Astrocyte of the spinal cord (primary cell): ENCODE measurements at regions not wholly inside any gene's neighbourhood (a gene's known extent, or its start where the extent isn't known, plus 50 kb on each side); places are given as distances from the start of the nearest gene placed in this dataset.

ENCODE experiments used
- DNase-seq: peaks from one replicate; pipeline ENCODE4 v3.0.0; 2011; ENCODE audit warnings: low read depth, low spot score
- H3K4me3 ChIP-seq: 2 replicates; pipeline ENCODE4 v1.5.1; 2011; ENCODE audit warnings: low read depth, mild to moderate bottlenecking, low read length, moderate library complexity
- CTCF ChIP-seq: IDR thresholded peaks from 2 replicates; pipeline ENCODE4 v1.5.1; 2012; ENCODE audit warnings: low read depth, mild to moderate bottlenecking, low read length, inconsistent platforms
- in situ Hi-C: cut with HindIII; loops from 2 replicates; pipeline ENCODE4 v1.10.0; 2017; ENCODE audit warnings: low sequenced_read_pairs

GRCh38 chr12:114263056-114263805, 142.7 kb downstream of the TBX5 start:
- in situ Hi-C loops, result no loop called here
- DNase-seq, result peak; percentile 28
- no peak overlapping the region for H3K4me3 ChIP-seq
- TF ChIP-seq CTCF, result no peak

DNA sequence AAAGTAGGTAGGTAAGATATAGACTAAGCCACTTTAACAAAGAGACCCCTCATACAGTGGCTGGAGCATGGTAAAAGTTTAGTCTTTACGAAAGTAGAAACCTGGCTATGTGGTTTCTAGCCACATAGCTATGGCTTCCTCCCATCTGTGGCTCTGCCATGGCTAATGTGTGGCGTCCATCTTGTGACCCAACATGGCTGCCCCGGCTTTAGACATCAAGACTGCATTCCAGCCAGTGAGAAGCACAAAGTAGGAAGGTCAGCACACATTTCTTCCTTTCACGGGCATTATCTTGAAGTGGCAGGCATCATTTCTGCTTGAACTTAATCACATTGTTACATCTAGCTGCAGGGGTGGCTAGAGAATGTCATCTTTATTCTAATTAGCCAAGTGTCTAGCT, 148.3 kb downstream of the TBX5 start:
- no peak for TF ChIP-seq CTCF
- DNase-seq, result no peak
- no peak overlapping the region for H3K4me3 ChIP-seq
- in situ Hi-C loops, result no loop called here

- no peak for DNase-seq
- no peak for TF ChIP-seq CTCF
- no peak overlapping the region for H3K4me3 ChIP-seq
- in situ Hi-C loops, result no loop called here
Observed at GRCh38 chr12:114254998-114255397, 150.9 kb downstream of the TBX5 start.

- TF ChIP-seq CTCF, result no peak
- DNase-seq, result no peak
- in situ Hi-C loops, result no loop called here
- H3K4me3 ChIP-seq, result no peak overlapping the region
Observed at GRCh38 chr12:114253976-114254778, 151.8 kb downstream of the TBX5 start.

- H3K4me3 ChIP-seq, result no peak overlapping the region
- in situ Hi-C loops, result no loop called here
- DNase-seq, result no peak
- no peak for TF ChIP-seq CTCF
Observed at GRCh38 chr12:114248527-114248926, 157.4 kb downstream of the TBX5 start.

DNA sequence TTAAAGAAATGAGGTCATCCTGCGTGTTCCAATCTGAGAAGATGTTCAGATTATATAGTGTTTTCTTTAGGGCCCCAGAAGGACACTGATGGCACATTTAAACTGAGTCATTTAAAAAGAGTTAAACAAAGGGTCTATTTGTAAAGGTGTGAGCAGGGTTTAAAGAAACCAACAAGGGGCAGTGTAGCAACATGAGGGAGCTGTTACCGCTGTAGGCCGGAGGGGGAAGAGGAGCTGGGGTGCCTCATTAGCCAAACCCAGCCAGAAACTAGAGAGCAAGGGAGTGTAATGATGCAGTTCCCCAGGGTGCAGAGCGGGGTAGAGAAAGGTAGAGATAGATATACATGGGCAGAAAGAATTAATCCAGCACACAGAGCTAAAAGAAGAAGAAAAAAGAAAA, 160.4 kb downstream of the TBX5 start:
- DNase-seq, result no peak
- no peak for TF ChIP-seq CTCF
- in situ Hi-C loops, result no loop called here
- no peak overlapping the region for H3K4me3 ChIP-seq
